Calu3 (cell line): ENCODE measurements at regions not wholly inside any gene's neighbourhood (a gene's known extent, or its start where the extent isn't known, plus 50 kb on each side); places are given as distances from the start of the nearest gene placed in this dataset.

ENCODE experiments used
- BruUV-seq: library from RNA; stranded (reverse); fragments of 400-500 nt; replicated peaks from 2 replicates; lab custom pipeline; 2021; lab: Mats Ljungman, UMichigan
- CTCF ChIA-PET: fragments of 300-600 bp; sonication (Branson Sonifier 250); formaldehyde crosslinking; loops from one replicate; lab custom pipeline; 2022; ENCODE audit warnings: antibody characterized with exemption; lab: Charles Lee
- DNase-seq: peaks from one replicate; pipeline ENCODE4 v3.0.0; 2022
- H3K27ac Mint-ChIP-seq: one replicate; pipeline ENCODE4 v1.8.0; 2022; ENCODE audit warnings: mixed read lengths; ENCODE audit not compliant: unreplicated experiment
- H3K27me3 Mint-ChIP-seq: one replicate; pipeline ENCODE4 v1.8.0; 2022; ENCODE audit warnings: mixed read lengths; ENCODE audit not compliant: unreplicated experiment
- H3K36me3 Mint-ChIP-seq: one replicate; pipeline ENCODE4 v1.8.0; 2022; ENCODE audit warnings: mild to moderate bottlenecking, moderate library complexity, mixed read lengths; ENCODE audit not compliant: insufficient read depth, unreplicated experiment
- H3K4me1 Mint-ChIP-seq: one replicate; pipeline ENCODE4 v1.8.0; 2022; ENCODE audit warnings: mild to moderate bottlenecking, low read depth, mixed read lengths; ENCODE audit not compliant: unreplicated experiment
- H3K4me3 Mint-ChIP-seq: one replicate; pipeline ENCODE4 v1.8.0; 2022; ENCODE audit warnings: mild to moderate bottlenecking, low read depth, moderate library complexity, mixed read lengths; ENCODE audit not compliant: unreplicated experiment
- H3K9me3 Mint-ChIP-seq: one replicate; pipeline ENCODE4 v1.8.0; 2022; ENCODE audit warnings: low read depth, mixed read lengths; ENCODE audit not compliant: unreplicated experiment
- CTCF ChIP-seq: fragments of 200-600 bp; IDR thresholded peaks from one replicate; pipeline ENCODE4 v1.8.0; 2022; ENCODE audit warnings: antibody characterized with exemption; ENCODE audit not compliant: unreplicated experiment
- intact Hi-C: fragments of 100-400 bp; cut with micrococcal nuclease; formaldehyde crosslinking; loops from one replicate; pipeline ENCODE4 v1.10.0; 2022; ENCODE audit not compliant: unreplicated experiment

- BruUV-seq = no TSS peak
- no peak for TF ChIP-seq CTCF
Measured at GRCh38 chr11:91366816-91367215, 857.8 kb upstream of the FAT3 start.

GRCh38 chr11:91365986-91366585 lies 858.5 kb upstream of the FAT3 start:
- no peak overlapping the region for H3K27ac Mint-ChIP-seq
- no peak for TF ChIP-seq CTCF
- no peaks in the 10 kb centered on the region for H3K9me3 Mint-ChIP-seq
- no peak for DNase-seq
- no peaks in the 10 kb centered on the region for H3K4me1 Mint-ChIP-seq
- no peaks in the 10 kb centered on the region for H3K36me3 Mint-ChIP-seq
- no peaks in the 10 kb centered on the region for H3K27me3 Mint-ChIP-seq
- no TSS peak for BruUV-seq
- CTCF ChIA-PET = no interaction called here
- H3K4me3 Mint-ChIP-seq = no peak overlapping the region
- intact Hi-C loops = no loop called here

More at GRCh38 chr11:91366816-91367215, 857.8 kb upstream of the FAT3 start:
- H3K27me3 Mint-ChIP-seq = no peaks in the 10 kb centered on the region
- no peaks in the 10 kb centered on the region for H3K36me3 Mint-ChIP-seq
- no peak for DNase-seq
- H3K4me3 Mint-ChIP-seq = no peak overlapping the region
- CTCF ChIA-PET = no interaction called here
- intact Hi-C loops = no loop called here
- H3K27ac Mint-ChIP-seq = no peak overlapping the region
- no peaks in the 10 kb centered on the region for H3K9me3 Mint-ChIP-seq
- no peaks in the 10 kb centered on the region for H3K4me1 Mint-ChIP-seq

GRCh38 chr11:91350931-91351330 lies 873.7 kb upstream of the FAT3 start:
- TF ChIP-seq CTCF = no peak
- H3K27me3 Mint-ChIP-seq = no peaks in the 10 kb centered on the region
- H3K27ac Mint-ChIP-seq = no peak overlapping the region
- CTCF ChIA-PET = no interaction called here
- H3K4me3 Mint-ChIP-seq = no peak overlapping the region
- no TSS peak for BruUV-seq
- H3K4me1 Mint-ChIP-seq = no peaks in the 10 kb centered on the region
- H3K36me3 Mint-ChIP-seq = no peaks in the 10 kb centered on the region
- intact Hi-C loops = no loop called here
- no peak for DNase-seq
- no peaks in the 10 kb centered on the region for H3K9me3 Mint-ChIP-seq

GRCh38 chr11:91326751-91327150 lies 897.9 kb upstream of the FAT3 start:
- H3K36me3 Mint-ChIP-seq = no peaks in the 10 kb centered on the region
- H3K9me3 Mint-ChIP-seq = no peaks in the 10 kb centered on the region
- no peak overlapping the region for H3K27ac Mint-ChIP-seq
- BruUV-seq = no TSS peak
- no peaks in the 10 kb centered on the region for H3K4me1 Mint-ChIP-seq
- DNase-seq = no peak
- H3K27me3 Mint-ChIP-seq = no peaks in the 10 kb centered on the region
- CTCF ChIA-PET = no interaction called here
- H3K4me3 Mint-ChIP-seq = no peak overlapping the region
- intact Hi-C loops = no loop called here
- no peak for TF ChIP-seq CTCF
